Omental fat pad (tissue), 3 donors: ENCODE measurements at regions not wholly inside any gene's neighbourhood (a gene's known extent, or its start where the extent isn't known, plus 50 kb on each side); places are given as distances from the start of the nearest gene placed in this dataset.
"Not testable (repeated sequence)": the region's sequence is repeated elsewhere in the genome, so short reads cannot be mapped to it uniquely, and the experiment has no call there.

ENCODE experiments used
- ATAC-seq: fragments of 150-250 bp; one replicate; pipeline ENCODE4 v1.9.1; 2016; ENCODE audit warnings: mild to moderate bottlenecking, moderate library complexity; ENCODE audit not compliant: low FRiP score
- DNase-seq: peaks from one replicate; pipeline ENCODE4 v3.0.0-alpha.2; 2019; ENCODE audit warnings: low spot score
- CTCF ChIP-seq, 3 donors: fragments of 450-650 bp; IDR thresholded peaks; one replicate each; pipeline ENCODE4 v1.5.1; 2016 to 2017; ENCODE audit warnings: antibody characterized with exemption in 3 of 3, mild to moderate bottlenecking in 3 of 3, moderate library complexity in 2 of 3

GRCh38 chr21:32930673-32931072 is 95.1 kb upstream of the OLIG2 start:
- TF ChIP-seq CTCF (IDR thresholded peaks at IDR 0.05): no peak
- no peak for ATAC-seq
- no peak for DNase-seq

GRCh38 chr21:32934068-32934467 is 91.7 kb upstream of the OLIG2 start:
- not testable (repeated sequence) for DNase-seq, ATAC-seq

GRCh38 chr21:32934829-32935228 is 90.9 kb upstream of the OLIG2 start:
- DNase-seq: no peak
- TF ChIP-seq CTCF (IDR thresholded peaks at IDR 0.05): no peak
- no peak for ATAC-seq

- DNase-seq: no peak
- no peak for ATAC-seq
- peak in 1 of 3 donors; percentile 19 for TF ChIP-seq CTCF (IDR thresholded peaks at IDR 0.05)
Observed at GRCh38 chr21:32940079-32941014, 85.4 kb upstream of the OLIG2 start.

- DNase-seq: no peak
- TF ChIP-seq CTCF (IDR thresholded peaks at IDR 0.05): no peak
- no peak for ATAC-seq
Observed at GRCh38 chr21:32941263-32941662, 84.5 kb upstream of the OLIG2 start.

GRCh38 chr21:32946654-32947053 is 79.1 kb upstream of the OLIG2 start:
- no peak for TF ChIP-seq CTCF (IDR thresholded peaks at IDR 0.05)
- no peak for DNase-seq
- no peak for ATAC-seq

GRCh38 chr21:32947736-32948135 is 78.0 kb upstream of the OLIG2 start:
- TF ChIP-seq CTCF (IDR thresholded peaks at IDR 0.05): no peak
- ATAC-seq (no peak), DNase-seq (no peak)
